Upper lobe of right lung (tissue), 1 donor: ENCODE measurements at regions not wholly inside any gene's neighbourhood (a gene's known extent, or its start where the extent isn't known, plus 50 kb on each side); places are given as distances from the start of the nearest gene placed in this dataset.

ENCODE experiments used
- ATAC-seq: fragments of 200-7000 bp; cut with Tn5 transposase; one replicate; pipeline ENCODE4 v1.9.1; 2020; ENCODE audit warnings: mild to moderate bottlenecking, moderate library complexity
- DNase-seq: peaks from one replicate; pipeline ENCODE4 v3.0.0-alpha.2; 2020
- H3K27ac ChIP-seq: fragments of 200-600 bp; one replicate; pipeline ENCODE4 v1.8.0; 2022
- H3K27me3 ChIP-seq: fragments of 200-600 bp; one replicate; pipeline ENCODE4 v1.8.0; 2022; ENCODE audit warnings: mild to moderate bottlenecking
- H3K36me3 ChIP-seq: fragments of 200-600 bp; one replicate; pipeline ENCODE4 v1.8.0; 2022
- H3K4me1 ChIP-seq: fragments of 200-600 bp; one replicate; pipeline ENCODE4 v1.8.0; 2022
- H3K4me3 ChIP-seq: fragments of 200-600 bp; one replicate; pipeline ENCODE4 v1.8.0; 2022; ENCODE audit warnings: mild to moderate bottlenecking
- H3K9me3 ChIP-seq: fragments of 200-600 bp; one replicate; pipeline ENCODE4 v1.8.0; 2022
- intact Hi-C: fragments of 100-400 bp; cut with DNase I; formaldehyde crosslinking; loops from one replicate; pipeline ENCODE4 v1.11.0; 2022
- TF ChIP-seq, protein P1 (sequence below): fragments of 200-600 bp; IDR thresholded peaks from one replicate; pipeline ENCODE4 v1.8.0; 2022; ENCODE audit warnings: antibody characterized with exemption
- donor health status: DM: no; HTN: yes; CAD: no; lungs with severe emphysema.

DNA sequence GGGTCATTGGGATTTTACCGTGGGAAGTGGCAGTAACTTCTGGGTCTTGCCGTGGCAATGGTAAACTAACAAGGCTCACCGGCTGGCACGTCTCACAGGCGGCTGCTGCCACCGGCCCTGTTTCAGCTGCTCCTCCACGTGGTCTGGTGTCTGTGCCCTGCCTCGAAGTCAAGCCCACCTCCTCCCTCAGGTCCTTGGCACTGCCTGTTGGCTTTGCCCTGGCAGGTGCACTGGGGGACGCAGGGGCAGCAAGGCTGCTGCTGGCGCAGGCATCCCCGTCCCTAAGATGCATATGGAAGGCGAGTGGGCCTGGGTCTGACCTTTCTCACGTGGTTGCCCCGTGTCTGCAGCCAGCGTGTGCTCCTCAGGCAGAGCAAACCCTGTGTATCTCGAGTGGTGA lies 783.6 kb downstream of the BRD1 start:
- H3K4me3 ChIP-seq, result no peak overlapping the region
- no peak overlapping the region for H3K27ac ChIP-seq
- peaks cover 8% of the 10 kb centered on the region for H3K27me3 ChIP-seq
- TF ChIP-seq, protein P1, sequence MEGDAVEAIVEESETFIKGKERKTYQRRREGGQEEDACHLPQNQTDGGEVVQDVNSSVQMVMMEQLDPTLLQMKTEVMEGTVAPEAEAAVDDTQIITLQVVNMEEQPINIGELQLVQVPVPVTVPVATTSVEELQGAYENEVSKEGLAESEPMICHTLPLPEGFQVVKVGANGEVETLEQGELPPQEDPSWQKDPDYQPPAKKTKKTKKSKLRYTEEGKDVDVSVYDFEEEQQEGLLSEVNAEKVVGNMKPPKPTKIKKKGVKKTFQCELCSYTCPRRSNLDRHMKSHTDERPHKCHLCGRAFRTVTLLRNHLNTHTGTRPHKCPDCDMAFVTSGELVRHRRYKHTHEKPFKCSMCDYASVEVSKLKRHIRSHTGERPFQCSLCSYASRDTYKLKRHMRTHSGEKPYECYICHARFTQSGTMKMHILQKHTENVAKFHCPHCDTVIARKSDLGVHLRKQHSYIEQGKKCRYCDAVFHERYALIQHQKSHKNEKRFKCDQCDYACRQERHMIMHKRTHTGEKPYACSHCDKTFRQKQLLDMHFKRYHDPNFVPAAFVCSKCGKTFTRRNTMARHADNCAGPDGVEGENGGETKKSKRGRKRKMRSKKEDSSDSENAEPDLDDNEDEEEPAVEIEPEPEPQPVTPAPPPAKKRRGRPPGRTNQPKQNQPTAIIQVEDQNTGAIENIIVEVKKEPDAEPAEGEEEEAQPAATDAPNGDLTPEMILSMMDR, result no peak
- no peaks in the 10 kb centered on the region for H3K4me1 ChIP-seq
- intact Hi-C loops, result no loop called here
- H3K36me3 ChIP-seq, result no peaks in the 10 kb centered on the region
- ATAC-seq (no peak), DNase-seq (peak; percentile 55)
- H3K9me3 ChIP-seq, result no peaks in the 10 kb centered on the region

DNA sequence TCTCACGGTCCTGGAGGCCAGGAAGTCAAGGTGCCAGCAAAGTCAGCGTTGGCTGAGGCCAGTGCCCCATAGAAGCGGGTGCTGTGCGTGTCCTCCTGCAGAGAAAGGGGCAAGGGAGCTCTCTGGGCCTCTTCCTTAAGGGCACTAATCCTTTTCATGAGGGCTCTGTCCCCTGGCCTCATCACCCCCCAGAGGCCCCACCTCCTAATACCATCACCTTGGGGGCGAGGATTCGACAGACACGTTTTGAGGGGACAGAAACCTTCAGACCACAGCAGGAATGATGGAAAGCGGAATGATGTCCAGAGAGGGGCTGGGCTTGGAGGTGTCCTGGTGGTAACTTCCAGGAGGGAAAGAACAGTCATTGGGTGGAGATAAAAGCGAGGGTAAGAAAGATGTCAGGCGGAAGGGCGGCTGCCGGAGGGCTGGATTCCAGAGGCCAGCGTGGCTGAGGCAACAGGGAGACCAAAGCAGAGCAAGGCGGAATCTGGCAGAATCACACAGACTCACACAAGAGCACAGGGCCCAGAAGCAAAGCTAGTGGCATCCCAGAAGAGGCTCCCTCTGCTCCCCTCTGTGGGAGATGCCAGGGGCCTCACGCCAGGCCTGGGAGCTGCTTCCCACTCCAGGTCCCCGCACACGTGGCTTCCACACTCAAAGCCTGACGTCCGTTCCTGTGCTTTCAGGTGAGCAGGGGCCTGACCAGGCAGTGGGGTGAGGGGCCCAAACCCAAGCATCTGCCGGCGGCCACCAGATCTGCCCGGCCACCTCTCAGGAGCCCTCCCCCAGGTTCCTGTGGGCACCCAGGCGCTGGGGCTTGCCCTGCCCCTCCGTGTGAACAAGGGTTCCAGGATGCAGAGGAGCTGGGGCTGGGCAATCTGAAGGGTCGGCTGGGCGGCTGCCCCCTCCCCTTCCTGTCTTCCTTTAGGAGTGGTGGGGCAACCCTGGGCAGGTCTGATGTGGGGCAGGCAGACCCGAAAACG lies 784.5 kb downstream of the BRD1 start:
- H3K27me3 ChIP-seq, result peaks cover 8% of the 10 kb centered on the region
- no peak overlapping the region for H3K4me3 ChIP-seq
- intact Hi-C loops, result no loop called here
- no peaks in the 10 kb centered on the region for H3K9me3 ChIP-seq
- TF ChIP-seq, protein P1, result no peak
- ATAC-seq, result no peak
- H3K36me3 ChIP-seq, result no peaks in the 10 kb centered on the region
- H3K27ac ChIP-seq, result no peak overlapping the region
- H3K4me1 ChIP-seq, result no peaks in the 10 kb centered on the region
- peak; percentile 56 for DNase-seq

DNA sequence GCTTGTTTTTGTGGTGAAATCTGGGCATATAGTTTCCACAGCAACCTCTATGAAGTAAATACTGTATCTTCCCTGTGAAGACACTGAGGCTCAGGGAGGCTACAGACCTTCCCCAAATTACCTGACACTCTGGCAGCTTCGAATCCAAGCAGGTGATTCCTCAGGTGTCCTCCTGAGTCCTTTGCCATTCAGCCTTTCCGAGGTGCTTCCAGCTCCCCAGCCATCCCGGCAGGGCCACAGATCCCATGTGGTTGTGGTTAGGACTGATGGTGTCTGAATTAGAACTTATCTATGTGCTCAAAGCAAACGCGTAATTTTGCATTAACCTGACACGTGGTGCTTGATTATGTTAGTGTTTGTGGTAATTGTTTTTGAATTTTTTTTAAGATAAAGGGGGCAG lies 785.6 kb downstream of the BRD1 start:
- TF ChIP-seq, protein P1, result no peak
- intact Hi-C loops, result no loop called here
- DNase-seq, result no peak
- no peaks in the 10 kb centered on the region for H3K36me3 ChIP-seq
- no peak for ATAC-seq
- H3K4me3 ChIP-seq, result no peak overlapping the region
- no peaks in the 10 kb centered on the region for H3K4me1 ChIP-seq
- H3K27ac ChIP-seq, result no peak overlapping the region
- H3K9me3 ChIP-seq, result no peaks in the 10 kb centered on the region
- peaks cover 8% of the 10 kb centered on the region for H3K27me3 ChIP-seq

DNA sequence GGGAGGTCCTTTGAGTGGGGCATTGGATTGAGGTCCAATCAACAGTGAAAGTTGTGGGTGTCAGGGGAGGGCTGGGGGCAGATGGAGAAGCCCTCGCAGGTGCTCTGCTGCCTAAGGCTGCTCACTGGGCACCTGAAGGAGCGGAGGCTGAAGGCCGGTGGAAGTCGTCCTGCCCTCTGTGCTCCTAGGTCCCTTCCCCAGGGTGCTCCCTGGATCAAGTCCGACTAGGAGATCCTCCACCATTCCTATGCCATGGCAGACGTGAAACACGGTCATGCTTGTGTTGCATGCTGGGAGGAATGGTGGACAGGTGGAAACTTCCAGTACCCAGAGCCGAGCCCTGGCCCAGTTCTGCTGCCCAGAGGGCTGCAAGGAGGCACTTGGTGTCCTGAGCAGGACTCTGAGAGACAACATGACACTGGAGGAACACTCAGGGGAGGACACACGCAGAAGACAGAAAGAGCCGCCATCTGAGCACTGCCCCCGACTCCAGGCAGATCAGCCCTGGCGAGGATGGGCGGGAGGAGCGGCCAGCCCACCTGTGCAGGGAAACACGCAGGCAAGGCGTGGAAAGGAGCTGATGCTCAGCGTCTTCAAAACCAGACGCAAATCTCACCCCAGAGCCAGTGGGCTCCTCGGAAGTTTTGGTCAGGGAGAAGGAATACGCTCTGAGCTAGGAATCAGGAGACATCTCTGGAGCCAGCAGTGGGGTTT lies 786.8 kb downstream of the BRD1 start:
- Histone ChIP-seq H3K27ac (no peak overlapping the region), H3K9me3 (no peaks in the 10 kb centered on the region), H3K4me1 (no peaks in the 10 kb centered on the region), H3K27me3 (peaks cover 7% of the 10 kb centered on the region), H3K36me3 (no peaks in the 10 kb centered on the region), H3K4me3 (no peak overlapping the region)
- DNase-seq, result peak; percentile 52
- TF ChIP-seq, protein P1, result no peak
- no peak for ATAC-seq
- intact Hi-C loops, result no loop called here

DNA sequence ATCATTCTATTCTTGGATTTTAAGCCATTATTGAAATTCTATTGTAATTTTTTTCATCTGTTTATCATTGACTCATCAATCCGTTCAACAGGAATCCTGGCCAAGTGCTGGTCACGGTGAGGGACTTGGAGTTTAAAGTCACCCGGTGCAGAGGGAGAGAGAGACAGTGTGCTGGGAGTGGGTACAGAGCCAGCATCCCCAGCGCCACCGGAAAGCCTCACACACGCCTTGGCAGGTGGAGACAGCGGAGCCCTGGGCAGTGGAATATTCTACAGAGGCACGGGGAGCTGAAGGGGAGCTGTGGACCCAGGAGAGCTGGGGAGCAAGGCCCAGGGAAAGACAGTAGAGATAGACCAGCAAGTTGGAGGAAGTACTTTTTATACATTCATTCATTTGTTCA lies 787.6 kb downstream of the BRD1 start:
- Histone ChIP-seq H3K27me3 (no peaks in the 10 kb centered on the region), H3K27ac (no peak overlapping the region), H3K4me1 (no peaks in the 10 kb centered on the region), H3K4me3 (no peak overlapping the region), H3K36me3 (no peaks in the 10 kb centered on the region), H3K9me3 (no peaks in the 10 kb centered on the region)
- no peak for DNase-seq
- no peak for ATAC-seq
- TF ChIP-seq, protein P1, result no peak
- intact Hi-C loops, result no loop called here
